SK-N-SH treated with all-trans-retinoic acid at 6 μM for 48 hours (cell line): ENCODE measurements at regions not wholly inside any gene's neighbourhood (a gene's known extent, or its start where the extent isn't known, plus 50 kb on each side); places are given as distances from the start of the nearest gene placed in this dataset.

Experiments
- ARNTL ChIP-seq: fragments of 450-650 bp; formaldehyde crosslinking; IDR thresholded peaks from 2 replicates; pipeline ENCODE4 v1.5.0; 2020; ENCODE audit warnings: low read depth, mild to moderate bottlenecking, moderate library complexity, borderline replicate concordance
- CREB5 ChIP-seq: fragments of 250-450 bp; sonication (Bioruptor Pico); IDR thresholded peaks from 2 replicates; pipeline ENCODE4 v1.5.1; 2020; ENCODE audit warnings: low read depth, mild to moderate bottlenecking, moderate library complexity
- CSDC2 ChIP-seq: fragments of 250-450 bp; sonication (Bioruptor Pico); IDR thresholded peaks from 2 replicates; pipeline ENCODE4 v1.5.0; 2020; ENCODE audit warnings: mild to moderate bottlenecking, moderate library complexity
- ZC3H10 ChIP-seq: fragments of 250-450 bp; sonication (Bioruptor Pico); IDR thresholded peaks from 2 replicates; pipeline ENCODE4 v1.5.1; 2021; ENCODE audit warnings: mild to moderate bottlenecking, moderate library complexity
- ZFP3 ChIP-seq: fragments of 250-450 bp; sonication (Bioruptor Pico); IDR thresholded peaks from 2 replicates; pipeline ENCODE4 v1.5.0; 2020; ENCODE audit warnings: mild to moderate bottlenecking, moderate library complexity
- ZNF70 ChIP-seq: fragments of 450-650 bp; formaldehyde crosslinking; IDR thresholded peaks from 2 replicates; pipeline ENCODE4 v1.5.0; 2020; ENCODE audit warnings: mild to moderate bottlenecking, moderate library complexity
- TF ChIP-seq, protein P1 (sequence below): fragments of 250-450 bp; sonication (Bioruptor Pico); IDR thresholded peaks from 2 replicates; pipeline ENCODE4 v1.8.0; 2021; ENCODE audit warnings: low read depth, mild to moderate bottlenecking, moderate library complexity, borderline replicate concordance

- TF ChIP-seq ARNTL (CRISPR knock-in tag) (no peak), ZFP3 (CRISPR knock-in tag) (no peak), CREB5 (CRISPR knock-in tag) (no peak), ZC3H10 (CRISPR knock-in tag) (no peak), CSDC2 (CRISPR knock-in tag) (no peak), ZNF70 (no peak)
- TF ChIP-seq, protein P1, sequence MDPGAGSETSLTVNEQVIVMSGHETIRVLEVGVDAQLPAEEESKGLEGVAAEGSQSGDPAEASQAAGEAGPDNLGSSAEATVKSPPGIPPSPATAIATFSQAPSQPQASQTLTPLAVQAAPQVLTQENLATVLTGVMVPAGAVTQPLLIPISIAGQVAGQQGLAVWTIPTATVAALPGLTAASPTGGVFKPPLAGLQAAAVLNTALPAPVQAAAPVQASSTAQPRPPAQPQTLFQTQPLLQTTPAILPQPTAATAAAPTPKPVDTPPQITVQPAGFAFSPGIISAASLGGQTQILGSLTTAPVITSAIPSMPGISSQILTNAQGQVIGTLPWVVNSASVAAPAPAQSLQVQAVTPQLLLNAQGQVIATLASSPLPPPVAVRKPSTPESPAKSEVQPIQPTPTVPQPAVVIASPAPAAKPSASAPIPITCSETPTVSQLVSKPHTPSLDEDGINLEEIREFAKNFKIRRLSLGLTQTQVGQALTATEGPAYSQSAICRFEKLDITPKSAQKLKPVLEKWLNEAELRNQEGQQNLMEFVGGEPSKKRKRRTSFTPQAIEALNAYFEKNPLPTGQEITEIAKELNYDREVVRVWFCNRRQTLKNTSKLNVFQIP (CRISPR knock-in tag) = no peak
These were observed 346.9 kb downstream of the CDH9 start for GRCh38 chr5:26691486-26691885.
